Ovary (tissue), 7 donors: ENCODE measurements at regions not wholly inside any gene's neighbourhood (a gene's known extent, or its start where the extent isn't known, plus 50 kb on each side); places are given as distances from the start of the nearest gene placed in this dataset.

Experiments
- DNase-seq, 5 donors: peaks; one replicate each; pipeline ENCODE4 v3.0.0-alpha.2; 2019 to 2020
- H3K27ac ChIP-seq, 2 donors: fragments of 200-600 bp; one replicate each; pipeline versions ENCODE4 v1.5.1 to v1.8.0; 2019 to 2022
- H3K27me3 ChIP-seq: fragments of 200-600 bp; one replicate; pipeline ENCODE4 v1.8.0; 2022
- H3K36me3 ChIP-seq: fragments of 200-600 bp; sonication (generic); one replicate; pipeline ENCODE4 v1.5.1; 2019
- H3K4me1 ChIP-seq: one replicate; pipeline ENCODE4 v1.8.1; 2013; ENCODE audit warnings: mild to moderate bottlenecking, moderate library complexity; ENCODE audit not compliant: insufficient read depth
- H3K4me3 ChIP-seq: fragments of 200-600 bp; sonication (generic); one replicate; pipeline ENCODE4 v1.5.1; 2017
- H3K9me3 ChIP-seq, 2 donors: fragments of 200-600 bp in 1 of 2; sonication (generic) in 1 of 2; one replicate each; pipeline versions ENCODE4 v1.5.1 to v1.8.1; 2013 to 2019; ENCODE audit warnings: mild to moderate bottlenecking in 1 of 2, moderate library complexity in 1 of 2
- CTCF ChIP-seq, 3 donors: fragments of 450-650 bp in 2 of 3; fragments of 200-600 bp in 1 of 3; IDR thresholded peaks; one replicate each; pipeline versions ENCODE4 v1.5.1 to v1.8.0; 2016 to 2022; ENCODE audit warnings: antibody characterized with exemption in 3 of 3, mild to moderate bottlenecking in 1 of 3
- EP300 ChIP-seq: sonication (generic); formaldehyde crosslinking; IDR thresholded peaks from one replicate; pipeline ENCODE4 v1.6.1; 2017; ENCODE audit warnings: antibody characterized with exemption
- POLR2A ChIP-seq: fragments of 450-650 bp; IDR thresholded peaks from one replicate; pipeline ENCODE4 v1.6.1; 2017; ENCODE audit warnings: antibody characterized with exemption, mild to moderate bottlenecking, moderate library complexity
- WGBS, 3 donors: extraction: QIAGEN DNeasy Blood & Tissue Kit in 1 of 3; methylation state at CpG; one replicate each; pipeline versions ENCODE4 v1.1.5 to v1.1.7; 2013 to 2017; 5-methylcytosine and 5-hydroxymethylcytosine counted together
- intact Hi-C, 4 donors: fragments of 100-400 bp; cut with DNase I; formaldehyde crosslinking; loops; one replicate each; pipeline versions ENCODE4 v1.11.0 to v1.15.1; 2022 to 2023
- donor health status: DM: no; HTN: no; CAD: no; lungs with moderate emphysema.
- donor health status: DM: no; HTN: no; CAD: no.
- donor health status: Bipolar disorder and iron deficiency.
- donor health status: DM: no; HTN: no; CAD: no.
- donor health status: DM: yes; HTN: yes; CAD: no.

- H3K9me3 ChIP-seq = no peaks in the 10 kb centered on the region
- TF ChIP-seq CTCF (IDR thresholded peaks at IDR 0.05) (no peak), POLR2A (no peak), EP300 (no peak)
- no peaks in the 10 kb centered on the region for H3K36me3 ChIP-seq
- H3K27ac ChIP-seq = no peak overlapping the region
- no peak overlapping the region for H3K4me3 ChIP-seq
- no peaks in the 10 kb centered on the region for H3K4me1 ChIP-seq
- H3K27me3 ChIP-seq = no peaks in the 10 kb centered on the region
- no peak for DNase-seq
- intact Hi-C loops = no loop called here
- WGBS, 3 donors = 71 to 88% (median 77%) methylated on average over 5 of the region's 5 CpGs
Observed at GRCh38 chr4:23241408-23241807, 548.7 kb downstream of the GBA3 start.

- H3K4me3 ChIP-seq = no peak overlapping the region
- no peak overlapping the region for H3K27ac ChIP-seq
- no peaks in the 10 kb centered on the region for H3K4me1 ChIP-seq
- intact Hi-C loops = no loop called here
- DNase-seq = no peak
- WGBS, 3 donors = 51 to 57% (median 55%) methylated on average over 2 of the region's 2 CpGs
- no peaks in the 10 kb centered on the region for H3K36me3 ChIP-seq
- no peaks in the 10 kb centered on the region for H3K27me3 ChIP-seq
- TF ChIP-seq EP300 (no peak), CTCF (IDR thresholded peaks at IDR 0.05) (no peak), POLR2A (no peak)
- H3K9me3 ChIP-seq = no peaks in the 10 kb centered on the region
Observed at GRCh38 chr4:23238848-23239247, 546.1 kb downstream of the GBA3 start.

GRCh38 chr4:23237771-23238170 is 545.0 kb downstream of the GBA3 start:
- no peaks in the 10 kb centered on the region for H3K36me3 ChIP-seq
- 6 to 21% (median 9%) methylated on average over 3 of the region's 3 CpGs for WGBS, 3 donors
- H3K27me3 ChIP-seq = no peaks in the 10 kb centered on the region
- H3K27ac ChIP-seq = no peak overlapping the region
- no peaks in the 10 kb centered on the region for H3K9me3 ChIP-seq
- intact Hi-C loops = no loop called here
- no peaks in the 10 kb centered on the region for H3K4me1 ChIP-seq
- no peak for DNase-seq
- no peak overlapping the region for H3K4me3 ChIP-seq
- no peak for TF ChIP-seq EP300
- no peak for TF ChIP-seq POLR2A
- no peak for TF ChIP-seq CTCF (IDR thresholded peaks at IDR 0.05)

GRCh38 chr4:23235628-23236390 is 543.1 kb downstream of the GBA3 start:
- no peak overlapping the region for H3K4me3 ChIP-seq
- no peak for DNase-seq
- no peaks in the 10 kb centered on the region for H3K36me3 ChIP-seq
- H3K4me1 ChIP-seq = no peaks in the 10 kb centered on the region
- no peak for TF ChIP-seq POLR2A
- TF ChIP-seq CTCF (IDR thresholded peaks at IDR 0.05) = no peak
- TF ChIP-seq EP300 = no peak
- H3K9me3 ChIP-seq = no peaks in the 10 kb centered on the region
- H3K27ac ChIP-seq = no peak overlapping the region
- H3K27me3 ChIP-seq = no peaks in the 10 kb centered on the region
- WGBS, 3 donors = 3 to 12% (median 7%) methylated on average over 5 of the region's 5 CpGs
- intact Hi-C loops = no loop called here
